PC-9 (cell line): ENCODE measurements at regions not wholly inside any gene's neighbourhood (a gene's known extent, or its start where the extent isn't known, plus 50 kb on each side); places are given as distances from the start of the nearest gene placed in this dataset.

Experiments
- EZH2 ChIP-seq: fragments of 200-600 bp; sonication (generic); IDR thresholded peaks from 2 replicates; pipeline ENCODE4 v1.8.0; 2017; ENCODE audit warnings: antibody characterized with exemption, low read depth
- TF ChIP-seq, protein P1 (sequence below): fragments of 200-600 bp; sonication (generic); conservative IDR thresholded peaks from 2 replicates; pipeline ENCODE4 v1.6.1; 2017; ENCODE audit warnings: mixed run types, antibody characterized with exemption, mild to moderate bottlenecking, moderate library complexity

GRCh38 chr4:62533573-62533972, 1333.4 kb downstream of the ADGRL3 start:
- TF ChIP-seq, protein P1, sequence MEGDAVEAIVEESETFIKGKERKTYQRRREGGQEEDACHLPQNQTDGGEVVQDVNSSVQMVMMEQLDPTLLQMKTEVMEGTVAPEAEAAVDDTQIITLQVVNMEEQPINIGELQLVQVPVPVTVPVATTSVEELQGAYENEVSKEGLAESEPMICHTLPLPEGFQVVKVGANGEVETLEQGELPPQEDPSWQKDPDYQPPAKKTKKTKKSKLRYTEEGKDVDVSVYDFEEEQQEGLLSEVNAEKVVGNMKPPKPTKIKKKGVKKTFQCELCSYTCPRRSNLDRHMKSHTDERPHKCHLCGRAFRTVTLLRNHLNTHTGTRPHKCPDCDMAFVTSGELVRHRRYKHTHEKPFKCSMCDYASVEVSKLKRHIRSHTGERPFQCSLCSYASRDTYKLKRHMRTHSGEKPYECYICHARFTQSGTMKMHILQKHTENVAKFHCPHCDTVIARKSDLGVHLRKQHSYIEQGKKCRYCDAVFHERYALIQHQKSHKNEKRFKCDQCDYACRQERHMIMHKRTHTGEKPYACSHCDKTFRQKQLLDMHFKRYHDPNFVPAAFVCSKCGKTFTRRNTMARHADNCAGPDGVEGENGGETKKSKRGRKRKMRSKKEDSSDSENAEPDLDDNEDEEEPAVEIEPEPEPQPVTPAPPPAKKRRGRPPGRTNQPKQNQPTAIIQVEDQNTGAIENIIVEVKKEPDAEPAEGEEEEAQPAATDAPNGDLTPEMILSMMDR: no peak
- TF ChIP-seq EZH2: no peak
